NCI-H146 treated with DMSO at 0.1 percent for 48 hours (cell line): ENCODE measurements at regions not wholly inside any gene's neighbourhood (a gene's known extent, or its start where the extent isn't known, plus 50 kb on each side); places are given as distances from the start of the nearest gene placed in this dataset.

Source experiments
- DNase-seq: peaks from one replicate; lab custom pipeline; 2025; ENCODE audit not compliant: unreplicated experiment; lab: John Stamatoyannopoulos, UW

- DNase-seq = no peak
These were observed 64.8 kb upstream of the ADCY2 start for GRCh38 chr5:7331131-7331530.
